Parathyroid adenoma (tissue), 2 donors: ENCODE measurements at regions not wholly inside any gene's neighbourhood (a gene's known extent, or its start where the extent isn't known, plus 50 kb on each side); places are given as distances from the start of the nearest gene placed in this dataset.

Experiments
- H2AFZ ChIP-seq: fragments of 300-600 bp; sonication (generic); one replicate; pipeline ENCODE4 v1.7.0; 2017; ENCODE audit warnings: antibody characterized with exemption, mild to moderate bottlenecking
- H3K27ac ChIP-seq: fragments of 300-600 bp; sonication (generic); one replicate; pipeline ENCODE4 v1.7.0; 2017
- H3K27me3 ChIP-seq: fragments of 300-600 bp; sonication (generic); one replicate; pipeline ENCODE4 v1.7.0; 2017; ENCODE audit warnings: low read length; ENCODE audit not compliant: control insufficient read depth, insufficient read depth
- H3K36me3 ChIP-seq: fragments of 300-600 bp; sonication (generic); one replicate; pipeline ENCODE4 v1.7.0; 2017; ENCODE audit warnings: low read length; ENCODE audit not compliant: control insufficient read depth, insufficient read depth
- H3K4me1 ChIP-seq: fragments of 300-600 bp; sonication (generic); one replicate; pipeline ENCODE4 v1.7.0; 2017; ENCODE audit warnings: control low read depth
- H3K4me2 ChIP-seq: fragments of 300-600 bp; sonication (generic); one replicate; pipeline ENCODE4 v1.7.0; 2017; ENCODE audit warnings: low read length
- H3K4me3 ChIP-seq: fragments of 300-600 bp; sonication (generic); one replicate; pipeline ENCODE4 v1.7.0; 2017; ENCODE audit warnings: low read depth, low read length
- H3K79me2 ChIP-seq: fragments of 300-600 bp; sonication (generic); one replicate; pipeline ENCODE4 v1.7.0; 2017; ENCODE audit warnings: control low read depth
- H3K9ac ChIP-seq: fragments of 300-600 bp; sonication (generic); one replicate; pipeline ENCODE4 v1.7.0; 2017; ENCODE audit warnings: mild to moderate bottlenecking
- H3K9me3 ChIP-seq: fragments of 300-600 bp; sonication (generic); one replicate; pipeline ENCODE4 v1.7.0; 2017; ENCODE audit warnings: low read length; ENCODE audit not compliant: control insufficient read depth
- CTCF ChIP-seq: fragments of 300-600 bp; sonication (generic); IDR thresholded peaks from one replicate; pipeline ENCODE4 v1.7.0; 2017; ENCODE audit warnings: antibody characterized with exemption, mild to moderate bottlenecking
- donor health status: primary hyperparathyroidism.

GRCh38 chr18:38930881-38931753 is 1365.5 kb upstream of the CELF4 start:
- H3K4me2 ChIP-seq, result no peak overlapping the region
- no peaks in the 10 kb centered on the region for H3K36me3 ChIP-seq
- H3K79me2 ChIP-seq, result no peaks in the 10 kb centered on the region
- TF ChIP-seq CTCF, result no peak
- no peak overlapping the region for H3K9ac ChIP-seq
- no peaks in the 10 kb centered on the region for H3K4me1 ChIP-seq
- no peaks in the 10 kb centered on the region for H3K27me3 ChIP-seq
- H3K4me3 ChIP-seq, result no peak overlapping the region
- H3K9me3 ChIP-seq, result no peaks in the 10 kb centered on the region
- H3K27ac ChIP-seq, result no peak overlapping the region
- no peak overlapping the region for H2AFZ ChIP-seq

GRCh38 chr18:38923540-38923939 is 1357.9 kb upstream of the CELF4 start:
- no peak for TF ChIP-seq CTCF
- H2AFZ ChIP-seq, result no peak overlapping the region
- no peak overlapping the region for H3K27ac ChIP-seq

GRCh38 chr18:38923126-38923525 is 1357.5 kb upstream of the CELF4 start:
- no peak overlapping the region for H3K9ac ChIP-seq
- no peak overlapping the region for H3K4me3 ChIP-seq
- no peak overlapping the region for H3K27ac ChIP-seq
- H3K79me2 ChIP-seq, result no peaks in the 10 kb centered on the region
- H3K27me3 ChIP-seq, result no peaks in the 10 kb centered on the region
- H3K4me1 ChIP-seq, result no peaks in the 10 kb centered on the region
- H3K4me2 ChIP-seq, result no peak overlapping the region
- TF ChIP-seq CTCF, result no peak
- H3K9me3 ChIP-seq, result no peaks in the 10 kb centered on the region
- no peaks in the 10 kb centered on the region for H3K36me3 ChIP-seq
- no peak overlapping the region for H2AFZ ChIP-seq

More at GRCh38 chr18:38923540-38923939, 1357.9 kb upstream of the CELF4 start:
- Histone ChIP-seq H3K79me2 (no peaks in the 10 kb centered on the region), H3K9ac (no peak overlapping the region), H3K4me2 (no peak overlapping the region), H3K9me3 (no peaks in the 10 kb centered on the region), H3K4me1 (no peaks in the 10 kb centered on the region), H3K36me3 (no peaks in the 10 kb centered on the region), H3K27me3 (no peaks in the 10 kb centered on the region), H3K4me3 (no peak overlapping the region)

GRCh38 chr18:38909972-38910371 is 1344.4 kb upstream of the CELF4 start:
- Histone ChIP-seq H3K27ac (no peak overlapping the region), H3K4me3 (no peak overlapping the region), H2AFZ (no peak overlapping the region), H3K9me3 (no peaks in the 10 kb centered on the region), H3K4me2 (no peak overlapping the region), H3K36me3 (no peaks in the 10 kb centered on the region), H3K9ac (no peak overlapping the region), H3K27me3 (no peaks in the 10 kb centered on the region), H3K4me1 (no peaks in the 10 kb centered on the region), H3K79me2 (no peaks in the 10 kb centered on the region)
- TF ChIP-seq CTCF, result no peak

DNA sequence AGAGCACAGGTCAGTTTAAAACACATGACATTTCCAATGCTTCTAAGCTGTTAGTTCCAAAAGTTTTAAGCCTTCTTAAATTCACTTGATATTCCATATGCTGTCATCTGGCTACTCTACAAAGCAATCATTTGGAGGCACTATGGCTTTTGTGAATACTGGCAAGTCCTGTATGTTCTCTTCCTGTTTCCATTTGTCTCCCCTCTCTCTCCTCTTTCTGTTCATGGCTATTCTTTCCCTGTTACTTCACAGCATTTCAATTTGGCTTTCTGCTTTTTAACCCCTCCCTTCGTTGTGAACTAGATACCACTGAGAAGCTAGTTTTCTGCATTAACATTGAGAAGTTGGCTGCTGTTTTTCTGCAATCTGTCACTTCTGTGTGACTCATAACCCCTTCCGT is 1337.2 kb upstream of the CELF4 start:
- H3K9ac ChIP-seq, result no peak overlapping the region
- H3K9me3 ChIP-seq, result no peaks in the 10 kb centered on the region
- no peaks in the 10 kb centered on the region for H3K36me3 ChIP-seq
- TF ChIP-seq CTCF, result no peak
- no peaks in the 10 kb centered on the region for H3K4me1 ChIP-seq
- no peak overlapping the region for H3K4me3 ChIP-seq
- H3K27ac ChIP-seq, result no peak overlapping the region
- no peaks in the 10 kb centered on the region for H3K27me3 ChIP-seq
- no peaks in the 10 kb centered on the region for H3K79me2 ChIP-seq
- H3K4me2 ChIP-seq, result no peak overlapping the region
- no peak overlapping the region for H2AFZ ChIP-seq
